WTC11 (cell line): ENCODE measurements at regions not wholly inside any gene's neighbourhood (a gene's known extent, or its start where the extent isn't known, plus 50 kb on each side); places are given as distances from the start of the nearest gene placed in this dataset.
"Not testable (repeated sequence)": the region's sequence is repeated elsewhere in the genome, so short reads cannot be mapped to it uniquely, and the experiment has no call there.

ENCODE experiments used
- ATAC-seq: fragments of 200-7000 bp; cut with Tn5 transposase; 2 replicates; pipeline ENCODE4 v1.10.0; 2021; ENCODE audit warnings: mild to moderate bottlenecking, moderate library complexity
- CTCF ChIA-PET: fragments of 300-600 bp; sonication (Branson Sonifier 250); formaldehyde crosslinking; loops from one replicate; lab custom pipeline; 2021; ENCODE audit warnings: antibody characterized with exemption; lab: Charles Lee
- POLR2A ChIA-PET: fragments of 350-600 bp; sonication (Branson Sonifier 250); formaldehyde crosslinking; loops from one replicate; lab custom pipeline; 2021; ENCODE audit warnings: antibody characterized with exemption; lab: Charles Lee
- DNase-seq: peaks from one replicate; pipeline ENCODE4 v3.0.0; 2021; ENCODE audit warnings: low spot score
- H3K27ac Mint-ChIP-seq: 2 replicates; pipeline ENCODE4 v1.8.0; 2021; ENCODE audit warnings: mixed read lengths
- H3K27me3 Mint-ChIP-seq: 2 replicates; pipeline ENCODE4 v1.8.0; 2021; ENCODE audit warnings: low read depth, mild to moderate bottlenecking, moderate library complexity, mixed read lengths
- H3K36me3 Mint-ChIP-seq: 2 replicates; pipeline ENCODE4 v1.8.0; 2021; ENCODE audit warnings: mixed read lengths
- H3K4me1 Mint-ChIP-seq: 2 replicates; pipeline ENCODE4 v1.8.0; 2022; ENCODE audit warnings: mixed read lengths
- H3K4me3 Mint-ChIP-seq: 2 replicates; pipeline ENCODE4 v1.8.0; 2021; ENCODE audit warnings: mild to moderate bottlenecking, moderate library complexity, mixed read lengths
- H3K9me3 Mint-ChIP-seq: 2 replicates; pipeline ENCODE4 v1.8.0; 2021; ENCODE audit warnings: mixed read lengths
- CDX4 ChIP-seq: fragments of 250-450 bp; sonication (Bioruptor Pico); IDR thresholded peaks from 2 replicates; pipeline ENCODE4 v1.9.0; 2021; ENCODE audit warnings: moderate library complexity, mild to moderate bottlenecking, inconsistent platforms, borderline replicate concordance
- CREB1 ChIP-seq: sonication (generic); formaldehyde crosslinking; IDR thresholded peaks from 2 replicates; pipeline ENCODE4 v1.8.0; 2023; ENCODE audit warnings: mild to moderate bottlenecking, missing genetic modification reagents
- ELF4 ChIP-seq: sonication (generic); formaldehyde crosslinking; IDR thresholded peaks from 2 replicates; pipeline ENCODE4 v1.8.1; 2022; ENCODE audit warnings: low read depth, mild to moderate bottlenecking, moderate library complexity, missing genetic modification reagents
- IRF2 ChIP-seq: sonication (generic); formaldehyde crosslinking; IDR thresholded peaks from 2 replicates; pipeline ENCODE4 v1.8.0; 2022; ENCODE audit warnings: low read depth, missing genetic modification reagents, borderline replicate concordance
- JAZF1 ChIP-seq: fragments of 250-450 bp; sonication (Bioruptor Pico); IDR thresholded peaks from 2 replicates; pipeline ENCODE4 v1.9.0; 2021; ENCODE audit warnings: moderate library complexity, mild to moderate bottlenecking, inconsistent platforms
- ZNF532 ChIP-seq: fragments of 250-450 bp; sonication (Bioruptor Pico); IDR thresholded peaks from 2 replicates; pipeline ENCODE4 v1.9.0; 2021; ENCODE audit warnings: mild to moderate bottlenecking, borderline replicate concordance
- TF ChIP-seq, protein P1 (sequence below): sonication (generic); formaldehyde crosslinking; IDR thresholded peaks from 2 replicates; pipeline ENCODE4 v1.8.0; 2022; ENCODE audit warnings: mild to moderate bottlenecking, missing genetic modification reagents
- TF ChIP-seq, protein P2 (sequence below): sonication (generic); formaldehyde crosslinking; IDR thresholded peaks from 2 replicates; pipeline ENCODE4 v1.8.0; 2023; ENCODE audit warnings: mild to moderate bottlenecking, missing genetic modification reagents
- TF ChIP-seq, protein P3 (sequence below): sonication (generic); formaldehyde crosslinking; IDR thresholded peaks from 2 replicates; pipeline ENCODE4 v1.8.1; 2022; ENCODE audit warnings: low read depth, missing genetic modification reagents, borderline replicate concordance
- TF ChIP-seq, protein P4 (sequence below): fragments of 250-450 bp; sonication (Bioruptor Pico); IDR thresholded peaks from 2 replicates; pipeline ENCODE4 v2.1.2; 2022; ENCODE audit warnings: mild to moderate bottlenecking, moderate library complexity

DNA sequence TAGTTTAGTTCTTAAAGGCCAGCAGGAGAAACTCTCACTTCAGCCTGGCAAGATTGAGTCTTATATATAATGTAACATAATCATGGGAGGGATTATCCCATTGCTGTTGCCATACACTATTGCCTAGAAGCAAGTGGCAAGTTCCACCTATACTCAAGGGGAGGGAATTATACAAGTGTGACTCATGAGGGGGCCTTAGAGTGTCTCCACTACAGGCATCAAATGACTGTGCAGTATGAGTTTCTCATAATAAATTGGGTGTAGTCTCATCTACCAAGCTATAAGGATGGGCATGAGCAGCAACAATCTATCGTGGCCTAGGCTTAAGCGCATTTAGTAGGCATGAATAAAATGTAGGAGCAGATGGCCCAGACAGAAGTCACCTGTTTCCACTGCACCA is 89.1 kb upstream of the C1GALT1C1 start (continued):
- TF ChIP-seq, protein P1, sequence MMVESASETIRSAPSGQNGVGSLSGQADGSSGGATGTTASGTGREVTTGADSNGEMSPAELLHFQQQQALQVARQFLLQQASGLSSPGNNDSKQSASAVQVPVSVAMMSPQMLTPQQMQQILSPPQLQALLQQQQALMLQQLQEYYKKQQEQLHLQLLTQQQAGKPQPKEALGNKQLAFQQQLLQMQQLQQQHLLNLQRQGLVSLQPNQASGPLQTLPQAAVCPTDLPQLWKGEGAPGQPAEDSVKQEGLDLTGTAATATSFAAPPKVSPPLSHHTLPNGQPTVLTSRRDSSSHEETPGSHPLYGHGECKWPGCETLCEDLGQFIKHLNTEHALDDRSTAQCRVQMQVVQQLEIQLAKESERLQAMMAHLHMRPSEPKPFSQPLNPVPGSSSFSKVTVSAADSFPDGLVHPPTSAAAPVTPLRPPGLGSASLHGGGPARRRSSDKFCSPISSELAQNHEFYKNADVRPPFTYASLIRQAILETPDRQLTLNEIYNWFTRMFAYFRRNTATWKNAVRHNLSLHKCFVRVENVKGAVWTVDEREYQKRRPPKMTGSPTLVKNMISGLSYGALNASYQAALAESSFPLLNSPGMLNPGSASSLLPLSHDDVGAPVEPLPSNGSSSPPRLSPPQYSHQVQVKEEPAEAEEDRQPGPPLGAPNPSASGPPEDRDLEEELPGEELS (CRISPR knock-in tag) = no peak
- TF ChIP-seq ELF4 (CRISPR knock-in tag) (no peak), ZNF532 (CRISPR knock-in tag) (no peak), CREB1 (CRISPR knock-in tag) (no peak), IRF2 (no peak), JAZF1 (CRISPR knock-in tag) (no peak)
- TF ChIP-seq, protein P2, sequence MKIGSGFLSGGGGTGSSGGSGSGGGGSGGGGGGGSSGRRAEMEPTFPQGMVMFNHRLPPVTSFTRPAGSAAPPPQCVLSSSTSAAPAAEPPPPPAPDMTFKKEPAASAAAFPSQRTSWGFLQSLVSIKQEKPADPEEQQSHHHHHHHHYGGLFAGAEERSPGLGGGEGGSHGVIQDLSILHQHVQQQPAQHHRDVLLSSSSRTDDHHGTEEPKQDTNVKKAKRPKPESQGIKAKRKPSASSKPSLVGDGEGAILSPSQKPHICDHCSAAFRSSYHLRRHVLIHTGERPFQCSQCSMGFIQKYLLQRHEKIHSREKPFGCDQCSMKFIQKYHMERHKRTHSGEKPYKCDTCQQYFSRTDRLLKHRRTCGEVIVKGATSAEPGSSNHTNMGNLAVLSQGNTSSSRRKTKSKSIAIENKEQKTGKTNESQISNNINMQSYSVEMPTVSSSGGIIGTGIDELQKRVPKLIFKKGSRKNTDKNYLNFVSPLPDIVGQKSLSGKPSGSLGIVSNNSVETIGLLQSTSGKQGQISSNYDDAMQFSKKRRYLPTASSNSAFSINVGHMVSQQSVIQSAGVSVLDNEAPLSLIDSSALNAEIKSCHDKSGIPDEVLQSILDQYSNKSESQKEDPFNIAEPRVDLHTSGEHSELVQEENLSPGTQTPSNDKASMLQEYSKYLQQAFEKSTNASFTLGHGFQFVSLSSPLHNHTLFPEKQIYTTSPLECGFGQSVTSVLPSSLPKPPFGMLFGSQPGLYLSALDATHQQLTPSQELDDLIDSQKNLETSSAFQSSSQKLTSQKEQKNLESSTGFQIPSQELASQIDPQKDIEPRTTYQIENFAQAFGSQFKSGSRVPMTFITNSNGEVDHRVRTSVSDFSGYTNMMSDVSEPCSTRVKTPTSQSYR (CRISPR knock-in tag) = no peak
- TF ChIP-seq, protein P3, sequence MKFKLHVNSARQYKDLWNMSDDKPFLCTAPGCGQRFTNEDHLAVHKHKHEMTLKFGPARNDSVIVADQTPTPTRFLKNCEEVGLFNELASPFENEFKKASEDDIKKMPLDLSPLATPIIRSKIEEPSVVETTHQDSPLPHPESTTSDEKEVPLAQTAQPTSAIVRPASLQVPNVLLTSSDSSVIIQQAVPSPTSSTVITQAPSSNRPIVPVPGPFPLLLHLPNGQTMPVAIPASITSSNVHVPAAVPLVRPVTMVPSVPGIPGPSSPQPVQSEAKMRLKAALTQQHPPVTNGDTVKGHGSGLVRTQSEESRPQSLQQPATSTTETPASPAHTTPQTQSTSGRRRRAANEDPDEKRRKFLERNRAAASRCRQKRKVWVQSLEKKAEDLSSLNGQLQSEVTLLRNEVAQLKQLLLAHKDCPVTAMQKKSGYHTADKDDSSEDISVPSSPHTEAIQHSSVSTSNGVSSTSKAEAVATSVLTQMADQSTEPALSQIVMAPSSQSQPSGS = no peak
- TF ChIP-seq, protein P4, sequence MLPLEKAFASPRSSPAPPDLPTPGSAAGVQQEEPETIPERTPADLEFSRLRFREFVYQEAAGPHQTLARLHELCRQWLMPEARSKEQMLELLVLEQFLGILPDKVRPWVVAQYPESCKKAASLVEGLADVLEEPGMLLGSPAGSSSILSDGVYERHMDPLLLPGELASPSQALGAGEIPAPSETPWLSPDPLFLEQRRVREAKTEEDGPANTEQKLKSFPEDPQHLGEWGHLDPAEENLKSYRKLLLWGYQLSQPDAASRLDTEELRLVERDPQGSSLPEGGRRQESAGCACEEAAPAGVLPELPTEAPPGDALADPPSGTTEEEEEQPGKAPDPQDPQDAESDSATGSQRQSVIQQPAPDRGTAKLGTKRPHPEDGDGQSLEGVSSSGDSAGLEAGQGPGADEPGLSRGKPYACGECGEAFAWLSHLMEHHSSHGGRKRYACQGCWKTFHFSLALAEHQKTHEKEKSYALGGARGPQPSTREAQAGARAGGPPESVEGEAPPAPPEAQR (CRISPR knock-in tag) = no peak

DNA sequence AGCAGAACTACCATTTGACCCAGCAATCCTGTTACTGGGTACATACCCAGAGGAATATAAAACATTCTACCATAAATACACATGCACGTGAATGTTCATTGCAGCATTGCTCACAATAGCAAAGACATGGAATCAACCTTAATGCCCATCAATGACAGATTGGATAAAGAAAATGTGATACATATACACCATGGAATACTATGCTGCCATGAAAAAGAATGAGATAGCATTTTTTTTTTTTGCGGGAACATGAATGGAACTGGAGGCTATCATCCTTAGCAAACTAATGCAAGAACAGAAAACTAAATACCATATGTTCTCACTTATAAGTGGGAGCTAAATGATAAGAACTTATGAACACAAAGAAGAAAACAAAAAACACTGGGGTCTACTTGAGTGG is 72.5 kb upstream of the C1GALT1C1 start:
- CTCF ChIA-PET, ATAC-seq, H3K27ac Mint-ChIP-seq, POLR2A ChIA-PET, H3K4me1 Mint-ChIP-seq, DNase-seq, H3K4me3 Mint-ChIP-seq, H3K36me3 Mint-ChIP-seq: not testable (repeated sequence)
- peaks cover 17% of the 10 kb centered on the region for H3K9me3 Mint-ChIP-seq
- peaks cover 15% of the 10 kb centered on the region for H3K27me3 Mint-ChIP-seq

DNA sequence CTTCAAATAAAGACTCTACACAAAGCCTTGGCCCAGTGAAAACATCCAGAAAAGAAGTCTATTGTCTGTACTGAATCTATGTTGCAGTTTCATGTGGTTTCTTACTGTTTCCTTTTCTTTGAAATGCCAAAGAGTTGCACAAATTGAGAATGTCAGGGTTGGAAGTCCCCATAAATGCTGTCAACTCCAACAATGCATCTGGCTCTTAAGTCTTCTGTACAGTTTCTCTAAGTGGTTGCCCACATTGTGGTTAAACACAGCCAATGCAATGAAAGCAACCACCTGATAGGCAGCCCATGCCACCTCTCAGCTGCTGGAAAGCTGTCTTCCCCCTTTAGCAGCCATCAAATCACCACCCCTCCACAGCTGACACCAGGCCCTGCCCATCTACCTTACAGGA is 67.2 kb upstream of the C1GALT1C1 start:
- no peaks in the 10 kb centered on the region for H3K36me3 Mint-ChIP-seq
- peaks cover 18% of the 10 kb centered on the region for H3K27me3 Mint-ChIP-seq
- TF ChIP-seq CDX4 (no peak), ELF4 (CRISPR knock-in tag) (no peak)
- TF ChIP-seq, all 79 proteins: peak for 0
- Mint-ChIP-seq H3K4me1 (no peaks in the 10 kb centered on the region), H3K27ac (no peak overlapping the region), H3K4me3 (no peak overlapping the region), H3K9me3 (peaks cover 17% of the 10 kb centered on the region)
- POLR2A ChIA-PET = no interaction called here
- CTCF ChIA-PET = no interaction called here
- no peak for ATAC-seq
- DNase-seq = no peak
